Breast epithelium (tissue), 3 donors: ENCODE measurements at regions not wholly inside any gene's neighbourhood (a gene's known extent, or its start where the extent isn't known, plus 50 kb on each side); places are given as distances from the start of the nearest gene placed in this dataset.
A peak's percentile ranks its signal among the peaks of the same experiment; 100 is the strongest.

Experiments used
- POLR2AphosphoS5 ChIP-seq, 3 donors: sonication (generic); formaldehyde crosslinking; IDR thresholded peaks; one replicate each; pipeline ENCODE4 v1.6.1; 2017; ENCODE audit warnings: antibody characterized with exemption in 3 of 3
- TF ChIP-seq, protein P1 (sequence below), 3 donors: fragments of 450-650 bp; IDR thresholded peaks; one replicate each; pipeline ENCODE4 v1.5.1; 2016 to 2017; ENCODE audit warnings: antibody characterized with exemption in 3 of 3, mild to moderate bottlenecking in 3 of 3, moderate library complexity in 3 of 3

DNA sequence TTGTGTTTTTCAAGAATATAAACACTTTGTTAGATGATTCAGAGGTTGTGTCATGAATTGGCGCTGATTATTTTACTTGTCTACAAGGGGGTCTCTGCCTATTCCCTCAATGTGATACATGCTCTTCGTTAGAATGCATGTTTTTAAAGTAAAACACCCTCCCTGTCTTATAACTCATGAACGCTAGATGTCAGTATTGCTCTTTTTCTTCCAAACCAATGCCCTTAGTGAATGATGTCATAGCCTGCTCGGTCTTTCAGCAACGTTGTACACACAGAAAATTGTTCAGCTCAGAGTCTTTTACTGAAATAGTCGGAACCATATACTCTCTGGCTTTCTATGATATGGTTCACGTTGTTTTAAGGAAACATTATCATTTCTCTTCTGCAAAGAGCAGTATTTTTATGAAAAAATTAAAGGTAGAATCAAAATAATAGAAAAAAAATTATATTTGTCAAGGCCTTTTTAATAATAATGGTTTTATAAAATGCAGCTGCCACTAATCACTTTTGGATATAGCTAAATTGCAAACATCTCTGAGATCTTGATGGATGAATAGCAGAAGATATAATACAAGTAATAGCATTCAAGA is 292.9 kb downstream of the TLL1 start:
- TF ChIP-seq, protein P1, sequence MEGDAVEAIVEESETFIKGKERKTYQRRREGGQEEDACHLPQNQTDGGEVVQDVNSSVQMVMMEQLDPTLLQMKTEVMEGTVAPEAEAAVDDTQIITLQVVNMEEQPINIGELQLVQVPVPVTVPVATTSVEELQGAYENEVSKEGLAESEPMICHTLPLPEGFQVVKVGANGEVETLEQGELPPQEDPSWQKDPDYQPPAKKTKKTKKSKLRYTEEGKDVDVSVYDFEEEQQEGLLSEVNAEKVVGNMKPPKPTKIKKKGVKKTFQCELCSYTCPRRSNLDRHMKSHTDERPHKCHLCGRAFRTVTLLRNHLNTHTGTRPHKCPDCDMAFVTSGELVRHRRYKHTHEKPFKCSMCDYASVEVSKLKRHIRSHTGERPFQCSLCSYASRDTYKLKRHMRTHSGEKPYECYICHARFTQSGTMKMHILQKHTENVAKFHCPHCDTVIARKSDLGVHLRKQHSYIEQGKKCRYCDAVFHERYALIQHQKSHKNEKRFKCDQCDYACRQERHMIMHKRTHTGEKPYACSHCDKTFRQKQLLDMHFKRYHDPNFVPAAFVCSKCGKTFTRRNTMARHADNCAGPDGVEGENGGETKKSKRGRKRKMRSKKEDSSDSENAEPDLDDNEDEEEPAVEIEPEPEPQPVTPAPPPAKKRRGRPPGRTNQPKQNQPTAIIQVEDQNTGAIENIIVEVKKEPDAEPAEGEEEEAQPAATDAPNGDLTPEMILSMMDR (IDR thresholded peaks at IDR 0.05) = peak; percentile 24 to 57 (median 43)
- TF ChIP-seq POLR2AphosphoS5 (IDR thresholded peaks at IDR 0.05) = no peak
